ENCODE measurements at regions not wholly inside any gene's neighbourhood (a gene's known extent, or its start where the extent isn't known, plus 50 kb on each side); places are given as distances from the start of the nearest gene placed in this dataset.

DNA sequence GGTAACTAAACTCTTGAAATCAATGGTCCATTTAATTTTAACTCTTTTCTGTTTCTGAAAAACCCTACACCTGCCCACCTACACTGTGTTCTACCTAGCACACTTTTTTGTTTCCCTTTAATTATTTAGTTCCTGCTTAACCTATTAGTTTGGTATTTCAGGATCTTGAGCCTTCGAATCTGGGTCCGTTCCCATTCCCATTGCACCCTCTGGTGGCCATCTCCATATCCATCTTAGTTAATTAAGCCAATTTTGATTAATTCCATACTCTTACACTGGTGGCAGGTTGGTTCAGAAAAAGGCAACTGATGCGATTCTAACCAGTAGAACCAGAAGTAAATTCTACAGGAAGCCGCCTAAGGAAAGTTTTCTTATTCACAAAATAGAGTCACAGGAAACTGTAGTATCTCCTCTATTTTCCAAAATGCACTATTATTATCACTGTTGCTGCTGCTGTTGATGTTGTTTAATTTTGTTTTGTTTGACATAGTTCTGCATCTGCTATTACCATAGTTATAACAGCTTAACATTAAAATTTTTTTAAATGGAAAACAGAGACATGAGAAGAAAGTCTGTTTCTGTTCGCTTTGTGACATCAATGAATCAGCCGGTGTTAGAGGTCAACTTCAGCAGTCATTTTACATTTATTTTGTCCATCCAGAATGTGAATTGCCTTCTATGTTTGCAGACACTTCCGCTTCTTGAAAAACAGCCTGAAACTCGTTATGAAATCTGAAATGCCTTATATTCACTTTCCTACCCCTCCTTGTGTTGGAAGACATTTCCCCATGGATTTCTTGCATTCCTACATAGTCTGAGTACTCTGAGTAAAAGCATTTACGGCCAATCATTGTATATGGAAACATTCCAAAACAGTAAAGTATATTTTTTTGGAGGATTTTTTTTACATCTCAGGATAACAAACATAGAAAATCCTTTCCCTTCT lies 115.5 kb upstream of the NCAM2 start:
- TF ChIP-seq, protein P1, sequence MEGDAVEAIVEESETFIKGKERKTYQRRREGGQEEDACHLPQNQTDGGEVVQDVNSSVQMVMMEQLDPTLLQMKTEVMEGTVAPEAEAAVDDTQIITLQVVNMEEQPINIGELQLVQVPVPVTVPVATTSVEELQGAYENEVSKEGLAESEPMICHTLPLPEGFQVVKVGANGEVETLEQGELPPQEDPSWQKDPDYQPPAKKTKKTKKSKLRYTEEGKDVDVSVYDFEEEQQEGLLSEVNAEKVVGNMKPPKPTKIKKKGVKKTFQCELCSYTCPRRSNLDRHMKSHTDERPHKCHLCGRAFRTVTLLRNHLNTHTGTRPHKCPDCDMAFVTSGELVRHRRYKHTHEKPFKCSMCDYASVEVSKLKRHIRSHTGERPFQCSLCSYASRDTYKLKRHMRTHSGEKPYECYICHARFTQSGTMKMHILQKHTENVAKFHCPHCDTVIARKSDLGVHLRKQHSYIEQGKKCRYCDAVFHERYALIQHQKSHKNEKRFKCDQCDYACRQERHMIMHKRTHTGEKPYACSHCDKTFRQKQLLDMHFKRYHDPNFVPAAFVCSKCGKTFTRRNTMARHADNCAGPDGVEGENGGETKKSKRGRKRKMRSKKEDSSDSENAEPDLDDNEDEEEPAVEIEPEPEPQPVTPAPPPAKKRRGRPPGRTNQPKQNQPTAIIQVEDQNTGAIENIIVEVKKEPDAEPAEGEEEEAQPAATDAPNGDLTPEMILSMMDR (IDR thresholded peaks at IDR 0.05; ENCODE audit: low read length), result peak; percentile 71
- no peak for TF ChIP-seq EZH2 (optimal IDR thresholded peaks at IDR 0.05; ENCODE audit: low read depth, low read length)

Measured in MM.1S (cell line).